Panc1 (cell line): ENCODE measurements at regions not wholly inside any gene's neighbourhood (a gene's known extent, or its start where the extent isn't known, plus 50 kb on each side); places are given as distances from the start of the nearest gene placed in this dataset.

ENCODE experiments used
- ATAC-seq: fragments of 200-7000 bp; cut with Tn5 transposase; 2 replicates; pipeline ENCODE4 v1.9.1; 2020; ENCODE audit warnings: mild to moderate bottlenecking, moderate library complexity
- BruUV-seq: library from RNA; stranded (reverse); fragments of 400-500 nt; replicated peaks from 2 replicates; lab custom pipeline; 2021; lab: Mats Ljungman, UMichigan
- CTCF ChIA-PET: fragments of 300-600 bp; sonication (Branson Sonifier 250); formaldehyde crosslinking; loops from one replicate; lab custom pipeline; 2022; ENCODE audit warnings: antibody characterized with exemption; lab: Charles Lee
- POLR2A ChIA-PET: fragments of 300-600 bp; sonication (Branson Sonifier 250); formaldehyde crosslinking; loops from one replicate; lab custom pipeline; 2022; ENCODE audit warnings: antibody characterized with exemption; lab: Charles Lee
- DNase-seq: peaks from one replicate; pipeline ENCODE4 v3.0.0-alpha.2; 2010; ENCODE audit warnings: low read depth, low spot score
- H3K27ac ChIP-seq: 2 replicates; pipeline ENCODE4 v1.5.1; 2011; ENCODE audit warnings: mild to moderate bottlenecking, low read length, inconsistent platforms
- H3K27me3 ChIP-seq: fragments of 200-500 bp; sonication (Bioruptor generic); 2 replicates; pipeline ENCODE4 v1.6.0; 2014; ENCODE audit warnings: low read length, inconsistent platforms; ENCODE audit not compliant: control insufficient read depth, insufficient read depth
- H3K36me3 ChIP-seq: fragments of 200-500 bp; sonication (Bioruptor generic); 2 replicates; pipeline ENCODE4 v1.5.1; 2014; ENCODE audit warnings: inconsistent platforms, mild to moderate bottlenecking, low read length, moderate library complexity; ENCODE audit not compliant: control insufficient read depth, insufficient read depth
- H3K4me1 ChIP-seq: 2 replicates; pipeline ENCODE4 v1.5.1; 2011; ENCODE audit warnings: inconsistent platforms, mild to moderate bottlenecking, low read length, moderate library complexity; ENCODE audit not compliant: control insufficient read depth, insufficient read depth
- H3K4me3 ChIP-seq, 2 experiments: 2 replicates each; pipeline ENCODE4 v1.5.1; 2011 to 2012; ENCODE audit warnings: low read depth in 2 of 2, low read length in 2 of 2, mild to moderate bottlenecking in 2 of 2, inconsistent platforms in 1 of 2, moderate library complexity in 1 of 2
- H3K9me3 ChIP-seq: fragments of 200-500 bp; sonication (Bioruptor generic); 2 replicates; pipeline ENCODE4 v1.5.1; 2014; ENCODE audit warnings: low read depth, mild to moderate bottlenecking, inconsistent platforms, low read length, moderate library complexity; ENCODE audit not compliant: control insufficient read depth, insufficient read depth
- POLR2AphosphoS5 ChIP-seq: IDR thresholded peaks from 2 replicates; pipeline ENCODE4 v1.6.1; 2012; ENCODE audit warnings: mild to moderate bottlenecking, low read depth, low read length, moderate library complexity
- REST ChIP-seq, 2 experiments: IDR thresholded peaks; 2 replicates each; pipeline ENCODE4 v1.6.1; 2011 to 2012; ENCODE audit warnings: low read depth in 2 of 2, control low read depth in 1 of 2, low read length in 1 of 2, mild to moderate bottlenecking in 1 of 2, moderate library complexity in 1 of 2; ENCODE audit not compliant: insufficient read depth in 1 of 2
- SIN3A ChIP-seq: IDR thresholded peaks from 2 replicates; pipeline ENCODE4 v1.6.1; 2012; ENCODE audit warnings: low read depth, mild to moderate bottlenecking, low read length, moderate library complexity, borderline replicate concordance; ENCODE audit not compliant: insufficient read depth
- TCF7L2 ChIP-seq: IDR thresholded peaks from 2 replicates; pipeline ENCODE4 v1.6.1; 2011; ENCODE audit warnings: mild to moderate bottlenecking, low read depth, low read length, inconsistent platforms
- in situ Hi-C: cut with HindIII; loops from 2 replicates; pipeline ENCODE4 v1.10.0; 2016; ENCODE audit warnings: low sequenced_read_pairs, low pct_unique_long_range_greater_than_20kb
- intact Hi-C: fragments of 100-400 bp; cut with micrococcal nuclease; formaldehyde crosslinking; loops from one replicate; pipeline ENCODE4 v1.10.0; 2022; ENCODE audit not compliant: unreplicated experiment
- TF ChIP-seq, protein P1 (sequence below): fragments of 450-650 bp; IDR thresholded peaks from 2 replicates; pipeline ENCODE4 v1.5.1; 2017; ENCODE audit warnings: mild to moderate bottlenecking

GRCh38 chr2:419687-420317 lies 131.9 kb upstream of the ALKAL2 start:
- TF ChIP-seq, protein P1, sequence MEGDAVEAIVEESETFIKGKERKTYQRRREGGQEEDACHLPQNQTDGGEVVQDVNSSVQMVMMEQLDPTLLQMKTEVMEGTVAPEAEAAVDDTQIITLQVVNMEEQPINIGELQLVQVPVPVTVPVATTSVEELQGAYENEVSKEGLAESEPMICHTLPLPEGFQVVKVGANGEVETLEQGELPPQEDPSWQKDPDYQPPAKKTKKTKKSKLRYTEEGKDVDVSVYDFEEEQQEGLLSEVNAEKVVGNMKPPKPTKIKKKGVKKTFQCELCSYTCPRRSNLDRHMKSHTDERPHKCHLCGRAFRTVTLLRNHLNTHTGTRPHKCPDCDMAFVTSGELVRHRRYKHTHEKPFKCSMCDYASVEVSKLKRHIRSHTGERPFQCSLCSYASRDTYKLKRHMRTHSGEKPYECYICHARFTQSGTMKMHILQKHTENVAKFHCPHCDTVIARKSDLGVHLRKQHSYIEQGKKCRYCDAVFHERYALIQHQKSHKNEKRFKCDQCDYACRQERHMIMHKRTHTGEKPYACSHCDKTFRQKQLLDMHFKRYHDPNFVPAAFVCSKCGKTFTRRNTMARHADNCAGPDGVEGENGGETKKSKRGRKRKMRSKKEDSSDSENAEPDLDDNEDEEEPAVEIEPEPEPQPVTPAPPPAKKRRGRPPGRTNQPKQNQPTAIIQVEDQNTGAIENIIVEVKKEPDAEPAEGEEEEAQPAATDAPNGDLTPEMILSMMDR = no peak
- TF ChIP-seq POLR2AphosphoS5 (no peak), TCF7L2 (no peak), REST (IDR thresholded peaks at IDR 0.05; ENCODE audit: insufficient read depth in 1 of 2, low read depth in 2 of 2, low read length in 1 of 2) (no peak), SIN3A (no peak)
- no peak for ATAC-seq
- ChIA-PET POLR2A (no interaction called here), CTCF (no interaction called here)
- Histone ChIP-seq H3K9me3 (no peaks in the 10 kb centered on the region), H3K36me3 (no peaks in the 10 kb centered on the region), H3K4me3 (no peak overlapping the region), H3K4me1 (no peaks in the 10 kb centered on the region), H3K27ac (no peak overlapping the region), H3K27me3 (no peaks in the 10 kb centered on the region)
- DNase-seq = no peak
- BruUV-seq = no TSS peak
- intact Hi-C loops (no loop called here), in situ Hi-C loops (no loop called here)

DNA sequence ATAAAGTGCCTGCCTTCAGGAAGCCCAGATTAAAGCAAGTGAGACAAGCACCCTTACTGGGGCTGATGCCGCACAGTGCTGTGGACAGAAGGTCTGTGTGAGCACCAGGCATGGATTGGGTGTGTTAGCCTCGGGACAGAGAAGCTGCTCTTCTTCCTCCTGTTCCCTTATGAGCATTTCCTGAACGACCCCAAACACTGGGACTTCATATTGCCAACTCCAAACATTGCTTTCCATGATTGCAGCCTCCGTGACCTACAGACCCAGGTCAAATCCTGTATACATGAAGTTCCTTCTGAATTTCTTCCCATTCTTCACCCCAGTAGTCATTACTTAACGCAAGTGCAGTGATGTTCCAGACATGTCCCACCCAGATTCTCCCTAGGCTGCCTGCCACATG lies 129.8 kb upstream of the ALKAL2 start:
- H3K9me3 ChIP-seq = no peaks in the 10 kb centered on the region
- no peak overlapping the region for H3K4me3 ChIP-seq
- no peak overlapping the region for H3K27ac ChIP-seq
- TF ChIP-seq, protein P1 = no peak
- ChIA-PET CTCF (no interaction called here), POLR2A (no interaction called here)
- DNase-seq = no peak
- no peaks in the 10 kb centered on the region for H3K36me3 ChIP-seq
- in situ Hi-C loops = no loop called here
- no peaks in the 10 kb centered on the region for H3K27me3 ChIP-seq
- intact Hi-C loops = no loop called here
- no TSS peak for BruUV-seq
- ATAC-seq = no peak
- no peaks in the 10 kb centered on the region for H3K4me1 ChIP-seq
